ENCODE measurements at regions not wholly inside any gene's neighbourhood (a gene's known extent, or its start where the extent isn't known, plus 50 kb on each side); places are given as distances from the start of the nearest gene placed in this dataset.
"Not testable (repeated sequence)": the region's sequence is repeated elsewhere in the genome, so short reads cannot be mapped to it uniquely, and the experiment has no call there.

GRCh38 chr12:116361414-116362223, 84.1 kb upstream of the MED13L start:
- DNase-seq (ENCODE audit: low spot score) = no peak

GRCh38 chr12:116365114-116365513, 87.6 kb upstream of the MED13L start:
- DNase-seq (ENCODE audit: low spot score) = no peak

- no peak for DNase-seq (ENCODE audit: low spot score)
Observed at GRCh38 chr12:116365606-116366455, 88.3 kb upstream of the MED13L start.

GRCh38 chr12:116366456-116366776, 88.9 kb upstream of the MED13L start:
- DNase-seq (ENCODE audit: low spot score) = no peak

- no peak for DNase-seq (ENCODE audit: low spot score)
Observed at GRCh38 chr12:116366824-116367223, 89.3 kb upstream of the MED13L start.

- DNase-seq (ENCODE audit: low spot score) = no peak
Observed at GRCh38 chr12:116368196-116369194, 91.0 kb upstream of the MED13L start.

GRCh38 chr12:116370004-116370404, 92.5 kb upstream of the MED13L start:
- DNase-seq (ENCODE audit: low spot score) = no peak

- DNase-seq (ENCODE audit: low spot score) = no peak
Observed at GRCh38 chr12:116370886-116371580, 93.5 kb upstream of the MED13L start.

GRCh38 chr12:116372815-116373214, 95.3 kb upstream of the MED13L start:
- DNase-seq (ENCODE audit: low spot score) = no peak

GRCh38 chr12:116373572-116374206, 96.2 kb upstream of the MED13L start:
- DNase-seq (ENCODE audit: low spot score) = no peak

- DNase-seq (ENCODE audit: low spot score) = no peak
Observed at GRCh38 chr12:116374207-116374606, 96.7 kb upstream of the MED13L start.

- no peak for DNase-seq (ENCODE audit: low spot score)
Observed at GRCh38 chr12:116375278-116375842, 97.9 kb upstream of the MED13L start.

- DNase-seq (ENCODE audit: low spot score) = no peak
Observed at GRCh38 chr12:116376354-116377193, 99.1 kb upstream of the MED13L start.

- DNase-seq (ENCODE audit: low spot score) = not testable (repeated sequence)
Observed at GRCh38 chr12:116377194-116377571, 99.7 kb upstream of the MED13L start.

- no peak for DNase-seq (ENCODE audit: low spot score)
Observed at GRCh38 chr12:116378002-116378401, 100.5 kb upstream of the MED13L start.

- DNase-seq (ENCODE audit: low spot score) = no peak
Observed at GRCh38 chr12:116380108-116380507, 102.6 kb upstream of the MED13L start.

GRCh38 chr12:116380740-116381139, 103.2 kb upstream of the MED13L start:
- DNase-seq (ENCODE audit: low spot score) = not testable (repeated sequence)

- no peak for DNase-seq (ENCODE audit: low spot score)
Observed at GRCh38 chr12:116381240-116381743, 103.8 kb upstream of the MED13L start.
